ENCODE measurements at regions not wholly inside any gene's neighbourhood (a gene's known extent, or its start where the extent isn't known, plus 50 kb on each side); places are given as distances from the start of the nearest gene placed in this dataset.

- CTCF ChIA-PET: no interaction called here
- no peak overlapping the region for H3K4me3 ChIP-seq (ENCODE audit: low read depth, low read length)
- H3K27me3 ChIP-seq (ENCODE audit: control insufficient read depth, insufficient read depth, low read length): no peaks in the 10 kb centered on the region
- H3K9me3 ChIP-seq (ENCODE audit: control insufficient read depth, insufficient read depth, low read length): peaks cover 26% of the 10 kb centered on the region; the same call in 1 of the 2 replicates
- POLR2A ChIA-PET: no interaction called here
- no peak for TF ChIP-seq CTCF (IDR thresholded peaks at IDR 0.05; ENCODE audit: low read depth, low read length)
- H3K27ac ChIP-seq (ENCODE audit: low read depth, low read length): no peak overlapping the region
- no peak for DNase-seq (ENCODE audit: low read depth, low spot score)
Measured at GRCh38 chr16:6512512-6512911, 820.1 kb upstream of the RBFOX1 start.

GRCh38 chr16:6510261-6510660 is 822.4 kb upstream of the RBFOX1 start:
- Histone ChIP-seq H3K4me3 (ENCODE audit: low read depth, low read length) (no peak overlapping the region), H3K9me3 (ENCODE audit: control insufficient read depth, insufficient read depth, low read length) (peaks cover 24% of the 10 kb centered on the region; the same call in 1 of the 2 replicates), H3K27ac (ENCODE audit: low read depth, low read length) (no peak overlapping the region), H3K27me3 (ENCODE audit: control insufficient read depth, insufficient read depth, low read length) (no peaks in the 10 kb centered on the region)
- POLR2A ChIA-PET: no interaction called here
- CTCF ChIA-PET: no interaction called here
- TF ChIP-seq CTCF (IDR thresholded peaks at IDR 0.05; ENCODE audit: low read depth, low read length): no peak
- no peak for DNase-seq (ENCODE audit: low read depth, low spot score)

GRCh38 chr16:6499413-6499812 is 833.2 kb upstream of the RBFOX1 start:
- H3K9me3 ChIP-seq (ENCODE audit: control insufficient read depth, insufficient read depth, low read length): peaks cover 15% of the 10 kb centered on the region
- H3K27me3 ChIP-seq (ENCODE audit: control insufficient read depth, insufficient read depth, low read length): no peaks in the 10 kb centered on the region
- H3K27ac ChIP-seq (ENCODE audit: low read depth, low read length): no peak overlapping the region
- POLR2A ChIA-PET: no interaction called here
- no peak for TF ChIP-seq CTCF (IDR thresholded peaks at IDR 0.05; ENCODE audit: low read depth, low read length)
- no peak overlapping the region for H3K4me3 ChIP-seq (ENCODE audit: low read depth, low read length)
- DNase-seq (ENCODE audit: low read depth, low spot score): no peak
- CTCF ChIA-PET: interaction anchor here (0.6 kb wide), 1 partner anchor 19 kb away, joined by 4 read pairs; no protein-coding TSS in a partner anchor

GRCh38 chr16:6498858-6499257 is 833.8 kb upstream of the RBFOX1 start:
- CTCF ChIA-PET: no interaction called here
- POLR2A ChIA-PET: no interaction called here
- no peak for TF ChIP-seq CTCF (IDR thresholded peaks at IDR 0.05; ENCODE audit: low read depth, low read length)
- no peak overlapping the region for H3K4me3 ChIP-seq (ENCODE audit: low read depth, low read length)
- DNase-seq (ENCODE audit: low read depth, low spot score): no peak
- no peak overlapping the region for H3K27ac ChIP-seq (ENCODE audit: low read depth, low read length)
- no peaks in the 10 kb centered on the region for H3K27me3 ChIP-seq (ENCODE audit: control insufficient read depth, insufficient read depth, low read length)
- H3K9me3 ChIP-seq (ENCODE audit: control insufficient read depth, insufficient read depth, low read length): peaks cover 15% of the 10 kb centered on the region

GRCh38 chr16:6496996-6497395 is 835.6 kb upstream of the RBFOX1 start:
- peaks cover 15% of the 10 kb centered on the region for H3K9me3 ChIP-seq (ENCODE audit: control insufficient read depth, insufficient read depth, low read length)
- POLR2A ChIA-PET: no interaction called here
- TF ChIP-seq CTCF (IDR thresholded peaks at IDR 0.05; ENCODE audit: low read depth, low read length): no peak
- no peak overlapping the region for H3K4me3 ChIP-seq (ENCODE audit: low read depth, low read length)
- no peak for DNase-seq (ENCODE audit: low read depth, low spot score)
- no peak overlapping the region for H3K27ac ChIP-seq (ENCODE audit: low read depth, low read length)
- CTCF ChIA-PET: no interaction called here
- H3K27me3 ChIP-seq (ENCODE audit: control insufficient read depth, insufficient read depth, low read length): no peaks in the 10 kb centered on the region
